SK-N-SH (cell line): ENCODE measurements at regions not wholly inside any gene's neighbourhood (a gene's known extent, or its start where the extent isn't known, plus 50 kb on each side); places are given as distances from the start of the nearest gene placed in this dataset.

Source experiments
- CTCF ChIA-PET: fragments of 300-600, 350-600 bp; formaldehyde crosslinking; extraction: SDS; loops from one replicate; lab custom pipeline; 2021; lab: Yijun Ruan, JAX
- POLR2A ChIA-PET: fragments of 350-600 bp; sonication (Branson Sonifier 250); formaldehyde crosslinking; extraction: SDS; loops from one replicate; lab custom pipeline; 2020; ENCODE audit warnings: antibody characterized with exemption, inconsistent platforms; lab: Yijun Ruan, JAX
- DNase-seq: peaks from one replicate; pipeline ENCODE4 v3.0.0; 2012
- H2AFZ ChIP-seq: fragments of 200-600 bp; sonication (generic); 2 replicates; pipeline ENCODE4 v1.8.1; 2016; ENCODE audit warnings: antibody characterized with exemption, mild to moderate bottlenecking, low read depth
- H3F3A ChIP-seq: fragments of 200-600 bp; sonication (generic); replicated peaks from 2 replicates; pipeline ENCODE3; 2016; ENCODE audit warnings: antibody characterized with exemption, mild to moderate bottlenecking; ENCODE audit not compliant: insufficient read depth
- H3K27ac ChIP-seq, 2 experiments: fragments of 200-500 bp in 1 of 2; fragments of 200-600 bp in 1 of 2; sonication (Bioruptor generic) in 1 of 2; sonication (generic), shearing (Covaris generic) in 1 of 2; 2 replicates each; pipeline versions ENCODE4 v1.5.1 to v1.6.1; 2014 to 2016; ENCODE audit warnings: low read depth in 2 of 2, inconsistent platforms in 1 of 2, low read length in 1 of 2, mild to moderate bottlenecking in 1 of 2, mixed read lengths in 1 of 2
- H3K27me3 ChIP-seq: fragments of 200-600 bp; sonication (generic), shearing (Covaris generic); 2 replicates; pipeline ENCODE4 v1.6.1; 2016; ENCODE audit warnings: mixed run types; ENCODE audit not compliant: insufficient read depth
- H3K36me3 ChIP-seq, 2 experiments: fragments of 200-500 bp in 1 of 2; fragments of 200-600 bp in 1 of 2; sonication (Bioruptor generic) in 1 of 2; sonication (generic) in 1 of 2; replicated peaks in 1 of 2; 2 replicates each; pipeline versions ENCODE3 to v1.5.1; 2014 to 2016; ENCODE audit warnings: low read length in 1 of 2, mild to moderate bottlenecking in 1 of 2; ENCODE audit not compliant: insufficient read depth in 2 of 2, control insufficient read depth in 1 of 2
- H3K4me1 ChIP-seq, 2 experiments: fragments of 200-500 bp in 1 of 2; fragments of 200-600 bp in 1 of 2; sonication (Bioruptor generic) in 1 of 2; sonication (generic), shearing (Covaris generic) in 1 of 2; 2 replicates each; pipeline versions ENCODE4 v1.5.1 to v1.6.1; 2014 to 2016; ENCODE audit warnings: low read depth in 1 of 2, low read length in 1 of 2, mixed run types in 1 of 2; ENCODE audit not compliant: insufficient read depth in 2 of 2, control insufficient read depth in 1 of 2
- H3K4me2 ChIP-seq: fragments of 200-600 bp; sonication (generic), shearing (Covaris generic); 2 replicates; pipeline ENCODE4 v1.6.1; 2017; ENCODE audit warnings: mixed run types
- H3K4me3 ChIP-seq, 2 experiments: fragments of 200-500 bp in 1 of 2; fragments of 200-600 bp in 1 of 2; sonication (Bioruptor generic) in 1 of 2; sonication (generic), shearing (Covaris generic) in 1 of 2; 2 replicates each; pipeline versions ENCODE4 v1.5.1 to v1.8.1; 2014 to 2016; ENCODE audit warnings: low read depth in 2 of 2, inconsistent platforms in 1 of 2, low read length in 1 of 2, mild to moderate bottlenecking in 1 of 2, mixed read lengths in 1 of 2, moderate library complexity in 1 of 2
- H3K79me2 ChIP-seq: fragments of 200-600 bp; sonication (generic); 2 replicates; pipeline ENCODE4 v1.8.1; 2017; ENCODE audit warnings: mild to moderate bottlenecking; ENCODE audit not compliant: insufficient read depth
- H3K9ac ChIP-seq: fragments of 200-600 bp; sonication (generic); 2 replicates; pipeline ENCODE4 v1.6.1; 2017; ENCODE audit warnings: mixed run types
- H3K9me2 ChIP-seq: fragments of 200-600 bp; sonication (generic); 2 replicates; pipeline ENCODE4 v1.6.1; 2017; ENCODE audit warnings: mixed run types
- H3K9me3 ChIP-seq: fragments of 200-600 bp; sonication (generic); 2 replicates; pipeline ENCODE4 v1.6.1; 2017; ENCODE audit warnings: mixed run types, mild to moderate bottlenecking, moderate library complexity
- H4K20me1 ChIP-seq: fragments of 200-600 bp; sonication (generic); 2 replicates; pipeline ENCODE4 v1.6.1; 2017; ENCODE audit warnings: mild to moderate bottlenecking, mixed run types; ENCODE audit not compliant: insufficient read depth
- CHD2 ChIP-seq: fragments of 150-350 bp; IDR thresholded peaks from 2 replicates; pipeline ENCODE4 v1.6.1; 2018; ENCODE audit warnings: low read length; ENCODE audit not compliant: partially characterized antibody
- EP300 ChIP-seq, 2 experiments: IDR thresholded peaks; 2 replicates each; pipeline versions ENCODE4 v1.4.0 to v1.6.1; 2012; ENCODE audit warnings: borderline replicate concordance in 1 of 2, low read depth in 1 of 2, low read length in 1 of 2
- EZH2phosphoT487 ChIP-seq: fragments of 200-600 bp; sonication (generic); IDR thresholded peaks from 2 replicates; pipeline ENCODE4 v1.6.1; 2017; ENCODE audit warnings: low read depth, mixed run types, mild to moderate bottlenecking, antibody characterized with exemption, moderate library complexity, borderline replicate concordance
- FOXM1 ChIP-seq: IDR thresholded peaks from 2 replicates; pipeline ENCODE4 v1.4.0; 2012; ENCODE audit warnings: low read depth, mild to moderate bottlenecking
- GABPA ChIP-seq: IDR thresholded peaks from 2 replicates; pipeline ENCODE4 v1.4.0; 2012; ENCODE audit warnings: low read depth, mild to moderate bottlenecking
- GATA2 ChIP-seq: sonication (generic); formaldehyde crosslinking; IDR thresholded peaks from 2 replicates; pipeline ENCODE4 v1.5.0; 2020; ENCODE audit warnings: mild to moderate bottlenecking, missing genetic modification reagents
- JUND ChIP-seq: IDR thresholded peaks from 2 replicates; pipeline ENCODE4 v1.4.0; 2012
- MAX ChIP-seq: IDR thresholded peaks from 2 replicates; pipeline ENCODE4 v1.4.0; 2012; ENCODE audit warnings: low read depth
- MEF2A ChIP-seq: IDR thresholded peaks from 2 replicates; pipeline ENCODE4 v1.4.0; 2012; ENCODE audit warnings: low read depth, borderline replicate concordance
- NFIC ChIP-seq: IDR thresholded peaks from 2 replicates; pipeline ENCODE4 v1.4.0; 2012; ENCODE audit warnings: borderline replicate concordance
- PBX3 ChIP-seq: IDR thresholded peaks from 2 replicates; pipeline ENCODE4; 2012
- RAD21 ChIP-seq: IDR thresholded peaks from 2 replicates; pipeline ENCODE4 v1.6.1; 2012; ENCODE audit warnings: mild to moderate bottlenecking, low read length
- RCOR1 ChIP-seq: fragments of 150-350 bp; IDR thresholded peaks from 2 replicates; pipeline ENCODE4 v1.6.1; 2017; ENCODE audit warnings: antibody characterized with exemption, low read length
- RXRA ChIP-seq: IDR thresholded peaks from 2 replicates; pipeline ENCODE4 v1.4.0; 2012; ENCODE audit warnings: low read depth, mild to moderate bottlenecking, borderline replicate concordance
- SIN3A ChIP-seq: IDR thresholded peaks from 2 replicates; pipeline ENCODE4 v1.6.1; 2012; ENCODE audit warnings: low read depth, mild to moderate bottlenecking, low read length, moderate library complexity, borderline replicate concordance
- SMC3 ChIP-seq: IDR thresholded peaks from 2 replicates; pipeline ENCODE4 v1.6.1; 2012; ENCODE audit warnings: low read depth, low read length, improper control_type of control experiment
- TEAD4 ChIP-seq: IDR thresholded peaks from 2 replicates; pipeline ENCODE4 v1.4.0; 2012; ENCODE audit warnings: mild to moderate bottlenecking, borderline replicate concordance; ENCODE audit not compliant: insufficient read depth
- YY1 ChIP-seq: IDR thresholded peaks from 2 replicates; pipeline ENCODE4 v1.4.0; 2012; ENCODE audit warnings: low read depth, mild to moderate bottlenecking
- ZBTB33 ChIP-seq: IDR thresholded peaks from 2 replicates; pipeline ENCODE4 v1.4.0; 2012; ENCODE audit warnings: low read depth, borderline replicate concordance
- WGBS: methylation state at CpG from one replicate; pipeline ENCODE4 v1.1.6; 2017; ENCODE audit warnings: low lambda C conversion rate; 5-methylcytosine and 5-hydroxymethylcytosine counted together

GRCh38 chr18:54755456-54755855, 72.8 kb upstream of the RAB27B start:
- no peak for DNase-seq
- POLR2A ChIA-PET = no interaction called here
- Histone ChIP-seq H3K27me3 (no peaks in the 10 kb centered on the region), H3K9me3 (no peaks in the 10 kb centered on the region), H4K20me1 (no peaks in the 10 kb centered on the region), H3K4me2 (no peak overlapping the region), H3K27ac (no peak overlapping the region), H3K4me1 (no peaks in the 10 kb centered on the region), H3K4me3 (no peak overlapping the region), H3K79me2 (no peaks in the 10 kb centered on the region), H2AFZ (no peak overlapping the region), H3K9me2 (no peaks in the 10 kb centered on the region), H3F3A (no peaks in the 10 kb centered on the region), H3K36me3 (no peaks in the 10 kb centered on the region), H3K9ac (no peak overlapping the region)
- CTCF ChIA-PET = interaction anchor here (1.1 to 1.4 kb wide), 3 partner anchors 9 to 19 kb away, joined by 3 to 4 read pairs (median 4); no protein-coding TSS in a partner anchor
- TF ChIP-seq NFIC (no peak), RAD21 (no peak), MEF2A (no peak)

GRCh38 chr18:54762386-54762785, 65.9 kb upstream of the RAB27B start:
- Histone ChIP-seq H4K20me1 (no peaks in the 10 kb centered on the region), H3K36me3 (no peaks in the 10 kb centered on the region), H3K9me2 (no peaks in the 10 kb centered on the region), H3K9me3 (no peaks in the 10 kb centered on the region), H3K4me1 (no peaks in the 10 kb centered on the region), H3K79me2 (no peaks in the 10 kb centered on the region), H3K4me3 (no peak overlapping the region), H3K4me2 (no peak overlapping the region), H3F3A (no peaks in the 10 kb centered on the region), H2AFZ (no peak overlapping the region), H3K27ac (no peak overlapping the region), H3K9ac (no peak overlapping the region)
- ChIA-PET POLR2A (no interaction called here), CTCF (no interaction called here)
- WGBS = 92% methylated on average over 5 of the region's 5 CpGs
- DNase-seq = no peak
- TF ChIP-seq GABPA = no peak
- no peak for TF ChIP-seq GATA2 (CRISPR knock-in tag)
- no peak for TF ChIP-seq RAD21
- no peak for TF ChIP-seq EP300 (IDR thresholded peaks at IDR 0.05; ENCODE audit: borderline replicate concordance in 1 of 2, low read depth in 1 of 2, low read length in 1 of 2)
- TF ChIP-seq TEAD4 = no peak
- TF ChIP-seq SIN3A = no peak
- TF ChIP-seq YY1 = no peak
- no peak for TF ChIP-seq MAX
- TF ChIP-seq RXRA = no peak
- TF ChIP-seq ZBTB33 = no peak
- TF ChIP-seq SMC3 = no peak
- no peak for TF ChIP-seq FOXM1
- no peak for TF ChIP-seq NFIC
- TF ChIP-seq MEF2A = no peak
- TF ChIP-seq JUND = no peak
- TF ChIP-seq CHD2 = no peak
- no peak for TF ChIP-seq PBX3
- no peak for TF ChIP-seq RCOR1
- TF ChIP-seq EZH2phosphoT487 = no peak
- TF ChIP-seq, all 33 proteins: peak for 0
- H3K27me3 ChIP-seq = no peaks in the 10 kb centered on the region
